CD4-positive, alpha-beta memory T cell (primary cell): ENCODE measurements at regions not wholly inside any gene's neighbourhood (a gene's known extent, or its start where the extent isn't known, plus 50 kb on each side); places are given as distances from the start of the nearest gene placed in this dataset.

Experiments
- CTCF ChIA-PET: fragments of 350-600 bp; sonication (Branson Sonifier 250); formaldehyde crosslinking; loops from one replicate; lab custom pipeline; 2021; ENCODE audit warnings: inconsistent platforms; ENCODE audit not compliant: partially characterized antibody; lab: Charles Lee
- POLR2A ChIA-PET: fragments of 350-600 bp; sonication (Branson Sonifier 250); formaldehyde crosslinking; loops from one replicate; lab custom pipeline; 2021; ENCODE audit not compliant: partially characterized antibody; lab: Charles Lee
- DNase-seq, 5 donors: peaks; one replicate each; pipeline versions ENCODE4 v3.0.0 to v3.0.0-alpha.2; 2020 to 2022; ENCODE audit warnings: mixed read lengths in 1 of 5
- H3K27ac ChIP-seq: one replicate; pipeline ENCODE4 v1.7.0; 2013; ENCODE audit warnings: low read depth, low read length
- H3K27me3 ChIP-seq: 2 replicates; pipeline ENCODE4 v1.7.0; 2013; ENCODE audit warnings: mild to moderate bottlenecking, low read length, moderate library complexity; ENCODE audit not compliant: insufficient read depth
- H3K36me3 ChIP-seq: 2 replicates; pipeline ENCODE4 v1.7.0; 2013; ENCODE audit warnings: mild to moderate bottlenecking, low read length, moderate library complexity; ENCODE audit not compliant: insufficient read depth
- H3K4me1 ChIP-seq: 2 replicates; pipeline ENCODE4 v1.7.0; 2013; ENCODE audit warnings: mild to moderate bottlenecking, low read length, moderate library complexity; ENCODE audit not compliant: insufficient read depth
- H3K4me3 ChIP-seq, 2 donors: one replicate each; pipeline ENCODE4 v1.7.0; 2013; ENCODE audit warnings: low read length in 2 of 2, mild to moderate bottlenecking in 1 of 2
- H3K9me3 ChIP-seq, 2 donors: one replicate each; pipeline ENCODE4 v1.7.0; 2013; ENCODE audit warnings: low read length in 2 of 2, control low read depth in 1 of 2; ENCODE audit not compliant: control insufficient read depth in 1 of 2
- H3K27ac Mint-ChIP-seq, 7 donors: one replicate each; pipeline ENCODE4 v1.8.0; 2020 to 2021; ENCODE audit warnings: mixed read lengths in 7 of 7, mild to moderate bottlenecking in 6 of 7, inconsistent platforms in 3 of 7, moderate library complexity in 3 of 7
- H3K27me3 Mint-ChIP-seq, 2 donors: one replicate each; pipeline ENCODE4 v1.8.0; 2020 to 2021; ENCODE audit warnings: mixed read lengths in 2 of 2
- H3K36me3 Mint-ChIP-seq, 2 donors: one replicate each; pipeline ENCODE4 v1.8.0; 2020 to 2021; ENCODE audit warnings: mixed read lengths in 2 of 2, inconsistent platforms in 1 of 2, mild to moderate bottlenecking in 1 of 2
- H3K4me1 Mint-ChIP-seq, 4 donors: one replicate each; pipeline ENCODE4 v1.8.0; 2020 to 2021; ENCODE audit warnings: mixed read lengths in 4 of 4, mild to moderate bottlenecking in 1 of 4
- H3K4me3 Mint-ChIP-seq, 8 donors: one replicate each; pipeline ENCODE4 v1.8.0; 2020 to 2021; ENCODE audit warnings: mixed read lengths in 8 of 8, mild to moderate bottlenecking in 7 of 8, moderate library complexity in 6 of 8, inconsistent platforms in 3 of 8
- H3K9me3 Mint-ChIP-seq, 8 donors: one replicate each; pipeline ENCODE4 v1.8.0; 2020 to 2021; ENCODE audit warnings: mixed read lengths in 8 of 8, mild to moderate bottlenecking in 5 of 8, inconsistent platforms in 3 of 8, moderate library complexity in 1 of 8
- intact Hi-C: fragments of 100-400 bp; cut with micrococcal nuclease; formaldehyde crosslinking; loops from one replicate; pipeline ENCODE4 v1.15.1; 2023

GRCh38 chr7:11895337-11895736 lies 63.3 kb upstream of the THSD7A start:
- Mint-ChIP-seq H3K9me3 (no peaks in the 10 kb centered on the region), H3K4me3 (no peak overlapping the region)
- POLR2A ChIA-PET = no interaction called here

GRCh38 chr7:11896663-11897062 lies 64.7 kb upstream of the THSD7A start:
- Histone ChIP-seq H3K9me3 (no peaks in the 10 kb centered on the region), H3K27me3 (no peaks in the 10 kb centered on the region), H3K4me3 (no peak overlapping the region), H3K4me1 (no peaks in the 10 kb centered on the region), H3K36me3 (no peaks in the 10 kb centered on the region), H3K27ac (no peak overlapping the region)
- Mint-ChIP-seq H3K36me3 (no peaks in the 10 kb centered on the region), H3K27ac (no peak overlapping the region), H3K4me1 (no peaks in the 10 kb centered on the region), H3K4me3 (no peak overlapping the region), H3K27me3 (no peaks in the 10 kb centered on the region), H3K9me3 (no peaks in the 10 kb centered on the region)
- ChIA-PET CTCF (no interaction called here), POLR2A (no interaction called here)
- intact Hi-C loops = no loop called here
- DNase-seq = no peak

More at GRCh38 chr7:11895337-11895736, 63.3 kb upstream of the THSD7A start:
- Histone ChIP-seq H3K27ac (no peak overlapping the region), H3K4me3 (no peak overlapping the region), H3K27me3 (no peaks in the 10 kb centered on the region), H3K4me1 (no peaks in the 10 kb centered on the region), H3K36me3 (no peaks in the 10 kb centered on the region), H3K9me3 (no peaks in the 10 kb centered on the region)
- no peak for DNase-seq
- Mint-ChIP-seq H3K36me3 (no peaks in the 10 kb centered on the region), H3K4me1 (no peaks in the 10 kb centered on the region), H3K27me3 (no peaks in the 10 kb centered on the region), H3K27ac (no peak overlapping the region)
- intact Hi-C loops = no loop called here
- CTCF ChIA-PET = no interaction called here

- H3K9me3 ChIP-seq = no peaks in the 10 kb centered on the region
- H3K36me3 ChIP-seq = no peaks in the 10 kb centered on the region
- intact Hi-C loops = no loop called here
- H3K27ac ChIP-seq = no peak overlapping the region
- no peaks in the 10 kb centered on the region for H3K27me3 Mint-ChIP-seq
- CTCF ChIA-PET = no interaction called here
- no peaks in the 10 kb centered on the region for H3K9me3 Mint-ChIP-seq
- no peaks in the 10 kb centered on the region for H3K4me1 ChIP-seq
- POLR2A ChIA-PET = no interaction called here
- H3K27me3 ChIP-seq = no peaks in the 10 kb centered on the region
- no peaks in the 10 kb centered on the region for H3K4me1 Mint-ChIP-seq
- H3K4me3 Mint-ChIP-seq = no peak overlapping the region
- no peak for DNase-seq
- H3K27ac Mint-ChIP-seq = no peak overlapping the region
- no peaks in the 10 kb centered on the region for H3K36me3 Mint-ChIP-seq
- H3K4me3 ChIP-seq = no peak overlapping the region
Observed at GRCh38 chr7:11899247-11899646, 67.2 kb upstream of the THSD7A start.

- Histone ChIP-seq H3K27me3 (no peaks in the 10 kb centered on the region), H3K27ac (no peak overlapping the region), H3K4me1 (no peaks in the 10 kb centered on the region), H3K9me3 (no peaks in the 10 kb centered on the region), H3K36me3 (no peaks in the 10 kb centered on the region), H3K4me3 (no peak overlapping the region)
- H3K27ac Mint-ChIP-seq = no peak overlapping the region
- H3K4me3 Mint-ChIP-seq = no peak overlapping the region
- H3K4me1 Mint-ChIP-seq = no peaks in the 10 kb centered on the region
- H3K27me3 Mint-ChIP-seq = no peaks in the 10 kb centered on the region
- ChIA-PET POLR2A (no interaction called here), CTCF (no interaction called here)
- DNase-seq = no peak
- intact Hi-C loops = no loop called here
- H3K9me3 Mint-ChIP-seq = no peaks in the 10 kb centered on the region
- no peaks in the 10 kb centered on the region for H3K36me3 Mint-ChIP-seq
Observed at GRCh38 chr7:11910253-11910652, 78.3 kb upstream of the THSD7A start.

GRCh38 chr7:11911900-11912299 lies 79.9 kb upstream of the THSD7A start:
- H3K4me1 Mint-ChIP-seq = no peaks in the 10 kb centered on the region
- H3K9me3 Mint-ChIP-seq = no peaks in the 10 kb centered on the region
- no peaks in the 10 kb centered on the region for H3K36me3 Mint-ChIP-seq
- intact Hi-C loops = no loop called here
- H3K27me3 Mint-ChIP-seq = no peaks in the 10 kb centered on the region
- H3K4me3 ChIP-seq = no peak overlapping the region
- H3K27me3 ChIP-seq = no peaks in the 10 kb centered on the region
- POLR2A ChIA-PET = no interaction called here
- no peak for DNase-seq
- no peak overlapping the region for H3K27ac Mint-ChIP-seq
- H3K27ac ChIP-seq = no peak overlapping the region
- CTCF ChIA-PET = no interaction called here
- H3K4me3 Mint-ChIP-seq = no peak overlapping the region
- H3K9me3 ChIP-seq = no peaks in the 10 kb centered on the region
- H3K4me1 ChIP-seq = no peaks in the 10 kb centered on the region
- no peaks in the 10 kb centered on the region for H3K36me3 ChIP-seq

- DNase-seq = no peak
- no peaks in the 10 kb centered on the region for H3K36me3 ChIP-seq
- Mint-ChIP-seq H3K4me1 (no peaks in the 10 kb centered on the region), H3K36me3 (no peaks in the 10 kb centered on the region), H3K27ac (no peak overlapping the region), H3K9me3 (no peaks in the 10 kb centered on the region), H3K27me3 (no peaks in the 10 kb centered on the region), H3K4me3 (no peak overlapping the region)
- H3K9me3 ChIP-seq = no peaks in the 10 kb centered on the region
- no peak overlapping the region for H3K27ac ChIP-seq
- intact Hi-C loops = no loop called here
- H3K27me3 ChIP-seq = no peaks in the 10 kb centered on the region
- no peak overlapping the region for H3K4me3 ChIP-seq
- no peaks in the 10 kb centered on the region for H3K4me1 ChIP-seq
- POLR2A ChIA-PET = no interaction called here
- CTCF ChIA-PET = no interaction called here
Observed at GRCh38 chr7:11914645-11915044, 82.6 kb upstream of the THSD7A start.

- H3K4me3 ChIP-seq = no peak overlapping the region
- H3K27me3 ChIP-seq = no peaks in the 10 kb centered on the region
- no peak overlapping the region for H3K4me3 Mint-ChIP-seq
- intact Hi-C loops = no loop called here
- CTCF ChIA-PET = no interaction called here
- peaks cover 0 to 1% (median 0%) of the 10 kb centered on the region in 8 donors for H3K9me3 Mint-ChIP-seq
- no peak for DNase-seq
- POLR2A ChIA-PET = no interaction called here
- H3K27ac Mint-ChIP-seq = no peak overlapping the region
- no peaks in the 10 kb centered on the region for H3K27me3 Mint-ChIP-seq
- no peaks in the 10 kb centered on the region for H3K36me3 ChIP-seq
- no peaks in the 10 kb centered on the region for H3K36me3 Mint-ChIP-seq
- H3K4me1 ChIP-seq = no peaks in the 10 kb centered on the region
- H3K4me1 Mint-ChIP-seq = no peaks in the 10 kb centered on the region
- H3K27ac ChIP-seq = no peak overlapping the region
- H3K9me3 ChIP-seq = no peaks in the 10 kb centered on the region
Observed at GRCh38 chr7:11923376-11923930, 91.5 kb upstream of the THSD7A start.

- ChIA-PET POLR2A (no interaction called here), CTCF (no interaction called here)
- no peaks in the 10 kb centered on the region for H3K36me3 ChIP-seq
- no peaks in the 10 kb centered on the region for H3K4me1 ChIP-seq
- H3K9me3 Mint-ChIP-seq = no peaks in the 10 kb centered on the region
- H3K27ac Mint-ChIP-seq = no peak overlapping the region
- no peak for DNase-seq
- H3K36me3 Mint-ChIP-seq = no peaks in the 10 kb centered on the region
- H3K27me3 ChIP-seq = no peaks in the 10 kb centered on the region
- H3K9me3 ChIP-seq = no peaks in the 10 kb centered on the region
- intact Hi-C loops = no loop called here
- H3K4me3 Mint-ChIP-seq = no peak overlapping the region
- H3K4me3 ChIP-seq = no peak overlapping the region
- H3K27ac ChIP-seq = no peak overlapping the region
- H3K27me3 Mint-ChIP-seq = no peaks in the 10 kb centered on the region
- no peaks in the 10 kb centered on the region for H3K4me1 Mint-ChIP-seq
Observed at GRCh38 chr7:11931307-11931706, 99.3 kb upstream of the THSD7A start.
